Gastrocnemius medialis (tissue), 4 donors: ENCODE measurements at regions not wholly inside any gene's neighbourhood (a gene's known extent, or its start where the extent isn't known, plus 50 kb on each side); places are given as distances from the start of the nearest gene placed in this dataset.

Experiments
- CTCF ChIP-seq, 5 experiments: fragments of 450-650 bp in 3 of 5; fragments of 200-600 bp in 2 of 5; sonication (generic) in 2 of 5; IDR thresholded peaks in 4 of 5; conservative IDR thresholded peaks in 1 of 5; 1 replicate in 4 of 5; 2 replicates in 1 of 5; pipeline ENCODE4 v1.5.1; 2016 to 2019; ENCODE audit warnings: antibody characterized with exemption in 5 of 5, mild to moderate bottlenecking in 3 of 5, moderate library complexity in 3 of 5
- POLR2A ChIP-seq, 2 donors: fragments of 450-650 bp; IDR thresholded peaks; one replicate each; pipeline ENCODE4 v1.6.1; 2017; ENCODE audit warnings: antibody characterized with exemption in 2 of 2, mild to moderate bottlenecking in 2 of 2, moderate library complexity in 2 of 2

GRCh38 chr11:128226106-128226716 lies 361.1 kb downstream of the ETS1 start:
- TF ChIP-seq CTCF (IDR thresholded peaks at IDR 0.05 in 4 of 5, conservative IDR thresholded peaks at IDR 0.05 in 1 of 5) = no peak
- TF ChIP-seq POLR2A (IDR thresholded peaks at IDR 0.05) = no peak
